Mucosa of gallbladder (tissue), 1 donor: ENCODE measurements at regions not wholly inside any gene's neighbourhood (a gene's known extent, or its start where the extent isn't known, plus 50 kb on each side); places are given as distances from the start of the nearest gene placed in this dataset.

Experiments used
- DNase-seq: peaks from one replicate; pipeline ENCODE4 v3.0.0-alpha.2; 2020; ENCODE audit warnings: low spot score
- donor health status: DM: no; HTN: no; CAD: no.

GRCh38 chr9:23586906-23587305 is 239.1 kb downstream of the ELAVL2 start:
- DNase-seq: no peak

GRCh38 chr9:23587433-23587832 is 238.6 kb downstream of the ELAVL2 start:
- DNase-seq: peak; percentile 70

DNA sequence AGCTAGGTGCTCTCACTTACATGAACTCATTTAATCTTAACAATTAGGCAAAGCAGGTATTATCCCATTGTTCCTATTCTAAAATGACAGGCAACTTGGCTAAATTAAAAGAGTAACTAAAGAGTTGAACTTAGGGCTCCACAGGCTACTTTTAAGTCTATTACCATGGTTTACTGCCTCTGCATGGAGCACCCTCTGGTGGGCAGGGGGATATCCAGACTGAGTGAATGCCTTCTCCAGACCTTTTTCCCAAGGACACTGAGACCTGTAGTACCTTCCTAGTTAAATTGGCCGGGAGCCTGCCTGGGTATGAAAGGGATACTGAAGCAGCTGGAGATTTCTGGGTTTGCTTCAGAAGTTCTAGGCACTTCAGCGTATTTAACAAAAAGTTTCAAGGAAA is 238.1 kb downstream of the ELAVL2 start:
- DNase-seq: no peak

GRCh38 chr9:23590276-23591000 is 235.6 kb downstream of the ELAVL2 start:
- no peak for DNase-seq

DNA sequence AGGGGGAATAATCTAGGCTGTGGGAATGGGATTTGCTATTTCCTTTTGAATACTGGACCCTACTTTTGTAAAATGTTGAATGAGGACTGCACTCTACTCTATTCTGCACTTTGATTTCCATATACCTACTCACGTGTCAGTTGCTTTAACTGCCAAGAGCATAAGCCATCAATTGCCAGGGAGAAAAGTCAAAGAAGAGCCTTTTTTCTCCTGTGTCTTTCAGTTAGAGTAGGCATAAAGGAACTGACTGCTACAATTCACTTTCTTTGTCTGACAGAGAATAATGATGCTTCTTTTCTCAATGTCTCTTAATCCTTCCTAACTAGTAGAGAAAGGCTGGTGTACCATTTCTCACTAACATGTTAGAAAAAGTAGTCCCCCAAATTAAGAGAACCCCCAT is 231.6 kb downstream of the ELAVL2 start:
- no peak for DNase-seq

GRCh38 chr9:23596913-23597634 is 229.0 kb downstream of the ELAVL2 start:
- no peak for DNase-seq

- no peak for DNase-seq
These were observed 227.0 kb downstream of the ELAVL2 start for GRCh38 chr9:23598994-23599393.

DNA sequence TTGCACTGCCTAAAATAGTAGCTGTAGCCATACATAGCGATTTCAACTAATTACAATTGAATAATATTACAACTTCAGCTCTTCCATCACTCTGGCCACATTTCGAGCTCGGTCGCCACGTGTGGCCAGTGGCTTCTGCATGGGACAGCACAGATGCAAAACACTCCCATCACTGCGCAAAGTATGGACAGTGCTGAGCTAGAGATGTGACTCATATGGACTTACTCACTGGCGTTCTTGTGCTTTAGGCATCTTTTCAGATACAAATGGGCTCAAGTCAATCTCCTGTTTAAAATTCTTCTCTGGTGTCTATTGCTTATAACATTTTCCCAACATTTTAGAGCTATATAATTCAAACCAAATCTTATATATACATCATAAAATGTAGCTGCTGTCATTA is 222.7 kb downstream of the ELAVL2 start:
- DNase-seq: no peak

GRCh38 chr9:23606107-23606506 is 219.9 kb downstream of the ELAVL2 start:
- no peak for DNase-seq

GRCh38 chr9:23608456-23608855 is 217.6 kb downstream of the ELAVL2 start:
- no peak for DNase-seq

DNA sequence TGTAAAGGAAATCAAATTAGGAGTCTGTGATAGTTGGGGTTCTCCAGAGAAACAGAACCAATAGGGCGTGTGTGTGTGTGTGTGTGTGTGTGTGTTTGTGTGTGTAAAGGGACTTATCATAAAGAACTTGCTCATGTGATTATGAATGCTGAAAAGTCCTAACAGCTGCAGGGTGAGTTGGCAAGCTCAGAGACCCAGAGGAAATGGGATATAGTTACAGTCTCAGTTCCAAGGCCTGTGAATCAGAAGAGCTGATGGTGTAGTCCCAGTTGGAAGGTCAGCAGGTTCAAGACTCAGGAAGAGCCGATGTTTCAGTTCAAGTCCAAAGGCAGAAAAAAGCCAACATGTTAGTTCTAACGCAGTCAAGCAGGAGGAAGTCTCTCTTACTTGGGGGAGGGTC is 214.2 kb downstream of the ELAVL2 start:
- no peak for DNase-seq

- no peak for DNase-seq
These were observed 210.5 kb downstream of the ELAVL2 start for GRCh38 chr9:23615569-23615968.

GRCh38 chr9:23621188-23621587 is 204.9 kb downstream of the ELAVL2 start:
- no peak for DNase-seq

GRCh38 chr9:23621924-23622323 is 204.1 kb downstream of the ELAVL2 start:
- DNase-seq: no peak

DNA sequence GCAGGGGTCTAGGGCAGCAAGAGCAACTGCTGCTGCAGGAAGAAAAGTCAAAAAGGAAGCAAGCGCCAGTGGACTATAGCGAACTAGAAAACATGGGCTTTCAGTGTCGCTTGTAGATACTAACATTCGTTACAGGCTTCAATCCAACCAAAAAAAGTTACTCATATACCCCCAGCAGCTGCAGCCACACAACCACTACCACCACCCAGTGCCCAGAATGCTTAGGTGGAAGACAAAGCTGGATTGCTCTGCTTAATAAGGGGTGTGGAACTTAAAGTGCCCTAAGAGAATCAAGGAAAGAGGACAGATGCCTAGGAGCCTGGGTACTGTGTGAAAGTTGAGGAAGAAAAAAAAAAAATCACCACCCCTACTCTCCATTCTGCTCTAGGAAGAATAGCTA is 203.6 kb downstream of the ELAVL2 start:
- DNase-seq: no peak

DNA sequence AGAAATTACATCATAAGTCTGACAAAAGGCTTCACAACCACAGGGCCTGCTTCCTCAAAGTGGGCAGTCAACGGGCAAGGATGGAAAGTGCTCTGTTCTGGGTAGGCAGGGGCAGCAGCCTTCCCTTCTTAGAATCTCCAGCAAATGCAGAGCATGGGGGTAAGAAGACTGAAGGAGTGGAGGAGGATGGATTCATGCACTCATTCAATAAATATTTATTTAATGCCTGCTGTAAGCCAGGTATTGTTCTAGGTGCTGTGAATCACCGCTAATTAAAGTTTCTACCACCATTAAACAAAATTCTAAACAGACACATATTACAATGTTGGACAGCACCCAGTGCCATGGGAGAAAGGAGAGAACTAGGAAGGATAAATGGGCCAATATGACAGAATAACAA is 195.6 kb downstream of the ELAVL2 start:
- no peak for DNase-seq

- no peak for DNase-seq
These were observed 190.8 kb downstream of the ELAVL2 start for GRCh38 chr9:23635276-23635675.

DNA sequence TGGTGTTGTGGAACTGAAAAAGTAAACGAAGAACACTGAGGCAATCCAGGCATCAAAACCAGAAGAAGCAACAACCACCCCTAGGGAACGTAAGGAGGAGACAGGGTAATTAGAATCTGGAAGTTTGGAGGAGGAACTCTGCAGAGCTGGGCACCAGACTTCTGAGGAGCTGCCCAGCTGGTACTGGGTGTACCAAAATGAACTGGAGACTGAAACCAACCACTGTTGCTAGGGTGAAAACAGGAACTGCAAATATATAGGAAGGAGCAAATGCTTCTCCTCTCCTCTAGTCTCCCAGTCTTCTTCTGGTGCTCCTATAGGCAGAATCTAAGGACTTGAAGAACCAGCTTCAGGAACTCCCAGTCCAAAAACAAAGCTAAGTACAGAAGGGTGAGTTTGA is 189.8 kb downstream of the ELAVL2 start:
- no peak for DNase-seq

DNA sequence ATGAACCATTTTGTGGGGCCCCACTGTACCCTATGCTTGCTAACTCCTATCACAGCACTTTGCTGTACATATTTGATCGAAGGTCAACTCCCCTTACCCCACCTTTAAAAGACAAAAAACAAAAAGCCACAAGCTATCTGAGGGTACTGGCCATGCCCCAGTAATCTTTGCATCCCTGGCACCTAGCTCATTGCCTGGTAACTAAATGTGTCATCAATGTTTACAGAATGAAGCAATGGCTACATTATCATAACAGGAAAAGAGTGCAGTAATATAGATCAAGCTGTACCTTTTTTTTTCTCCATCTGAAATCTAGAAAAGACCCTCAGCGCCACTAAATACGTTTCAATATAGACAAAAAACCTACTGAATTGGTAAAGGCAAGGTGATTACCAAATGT is 188.0 kb downstream of the ELAVL2 start:
- DNase-seq: no peak

- no peak for DNase-seq
These were observed 187.1 kb downstream of the ELAVL2 start for GRCh38 chr9:23638837-23639426.
